IMR-90 (cell line): ENCODE measurements at regions not wholly inside any gene's neighbourhood (a gene's known extent, or its start where the extent isn't known, plus 50 kb on each side); places are given as distances from the start of the nearest gene placed in this dataset.

Experiments used
- ATAC-seq: fragments of 200-7000 bp; cut with Tn5 transposase; 2 replicates; pipeline ENCODE4 v1.9.1; 2020; ENCODE audit warnings: low read depth, mild to moderate bottlenecking, moderate library complexity
- BruUV-seq: library from RNA; stranded (reverse); fragments of 400-500 nt; replicated peaks from 2 replicates; lab custom pipeline; 2021; lab: Mats Ljungman, UMichigan
- CTCF ChIA-PET: fragments of 300-600 bp; formaldehyde crosslinking; extraction: SDS; loops from one replicate; lab custom pipeline; 2021; ENCODE audit warnings: antibody characterized with exemption; lab: Yijun Ruan, JAX
- POLR2A ChIA-PET: fragments of 300-600 bp; sonication (Branson Sonifier 250); formaldehyde crosslinking; loops from one replicate; lab custom pipeline; 2022; ENCODE audit warnings: antibody characterized with exemption; ENCODE audit not compliant: unreplicated experiment; lab: Charles Lee
- DNase-seq: peaks from one replicate; pipeline ENCODE4 v3.0.0; 2013
- H2AFZ ChIP-seq: replicated peaks from 2 replicates; pipeline ENCODE3; 2013; ENCODE audit warnings: low read length, mild to moderate bottlenecking; ENCODE audit not compliant: poor library complexity
- H2AK5ac ChIP-seq: 2 replicates; pipeline ENCODE4 v1.6.1; 2013; ENCODE audit warnings: low read depth, low read length, inconsistent platforms
- H2AK9ac ChIP-seq: replicated peaks from 2 replicates; pipeline ENCODE3; 2013; ENCODE audit warnings: mild to moderate bottlenecking, low read depth, low read length, moderate library complexity; ENCODE audit not compliant: poor library complexity
- H2BK120ac ChIP-seq: 2 replicates; pipeline ENCODE4 v1.6.1; 2013; ENCODE audit warnings: low read depth, low read length, inconsistent platforms
- H2BK15ac ChIP-seq: 3 replicates; pipeline ENCODE4 v1.6.1; 2013; ENCODE audit warnings: low read depth, low read length, inconsistent platforms
- H2BK20ac ChIP-seq: 2 replicates; pipeline ENCODE4 v1.6.1; 2013; ENCODE audit warnings: low read depth, mild to moderate bottlenecking, inconsistent platforms, low read length, moderate library complexity
- H2BK5ac ChIP-seq: 2 replicates; pipeline ENCODE4 v1.6.1; 2013; ENCODE audit warnings: mild to moderate bottlenecking, low read depth, low read length, inconsistent platforms; ENCODE audit not compliant: poor library complexity, severe bottlenecking
- H3K14ac ChIP-seq: replicated peaks from 2 replicates; pipeline ENCODE4 v1.6.1; 2013; ENCODE audit warnings: low read depth, low read length, inconsistent platforms
- H3K18ac ChIP-seq: 2 replicates; pipeline ENCODE4 v1.6.1; 2013; ENCODE audit warnings: low read depth, low read length, control low read depth
- H3K23ac ChIP-seq: 2 replicates; pipeline ENCODE4 v1.6.1; 2013; ENCODE audit warnings: low read depth, low read length, inconsistent platforms
- H3K27ac ChIP-seq: 2 replicates; pipeline ENCODE4 v1.5.1; 2013; ENCODE audit warnings: mild to moderate bottlenecking, control low read depth, low read length; ENCODE audit not compliant: insufficient read depth
- H3K27me3 ChIP-seq: 2 replicates; pipeline ENCODE4 v1.6.1; 2013; ENCODE audit warnings: low read length; ENCODE audit not compliant: control insufficient read depth, insufficient read depth
- H3K36me3 ChIP-seq: 2 replicates; pipeline ENCODE4 v1.6.1; 2013; ENCODE audit warnings: low read length, mixed read lengths; ENCODE audit not compliant: control insufficient read depth, insufficient read depth
- H3K4ac ChIP-seq: 2 replicates; pipeline ENCODE4 v1.6.1; 2013; ENCODE audit warnings: low read depth, low read length, inconsistent platforms
- H3K4me1 ChIP-seq: 2 replicates; pipeline ENCODE4 v1.6.1; 2013; ENCODE audit warnings: low read length, mixed read lengths; ENCODE audit not compliant: control insufficient read depth, insufficient read depth
- H3K4me2 ChIP-seq: 2 replicates; pipeline ENCODE4 v1.6.1; 2013; ENCODE audit warnings: low read depth, mild to moderate bottlenecking, control low read depth, low read length, moderate library complexity
- H3K4me3 ChIP-seq: 2 replicates; pipeline ENCODE4 v1.5.1; 2013; ENCODE audit warnings: low read depth, mild to moderate bottlenecking, control low read depth, low read length, moderate library complexity; ENCODE audit not compliant: insufficient read depth
- H3K56ac ChIP-seq: 2 replicates; pipeline ENCODE4 v1.6.1; 2013; ENCODE audit warnings: low read length, inconsistent platforms; ENCODE audit not compliant: insufficient read depth; ENCODE audit errors: extremely low read depth
- H3K79me1 ChIP-seq, 2 experiments: 2 replicates each; pipeline ENCODE4 v1.6.1; 2013; ENCODE audit warnings: low read length in 2 of 2, inconsistent platforms in 1 of 2, low read depth in 1 of 2
- H3K9ac ChIP-seq: 2 replicates; pipeline ENCODE4 v1.6.1; 2013; ENCODE audit warnings: low read depth, low read length, control low read depth
- H3K9me1 ChIP-seq: 2 replicates; pipeline ENCODE4 v1.6.1; 2013; ENCODE audit warnings: low read length, inconsistent platforms; ENCODE audit not compliant: insufficient read depth
- H3K9me3 ChIP-seq: 2 replicates; pipeline ENCODE4 v1.6.1; 2013; ENCODE audit warnings: low read length; ENCODE audit not compliant: control insufficient read depth, insufficient read depth
- H4K20me1 ChIP-seq: 2 replicates; pipeline ENCODE4 v1.6.1; 2013; ENCODE audit warnings: low read length, inconsistent platforms; ENCODE audit not compliant: insufficient read depth
- H4K5ac ChIP-seq: 2 replicates; pipeline ENCODE4 v1.6.1; 2013; ENCODE audit warnings: mild to moderate bottlenecking, low read depth, low read length, control low read depth
- H4K8ac ChIP-seq, 2 experiments: 2 replicates each; pipeline ENCODE4 v1.6.1; 2013; ENCODE audit warnings: low read depth in 2 of 2, low read length in 2 of 2, control low read depth in 1 of 2, inconsistent platforms in 1 of 2
- H4K91ac ChIP-seq: 2 replicates; pipeline ENCODE4 v1.6.1; 2013; ENCODE audit warnings: low read depth, low read length, inconsistent platforms; ENCODE audit not compliant: insufficient read depth
- BHLHE40 ChIP-seq: fragments of 150-350 bp; IDR thresholded peaks from 2 replicates; pipeline ENCODE4 v1.6.1; 2016; ENCODE audit warnings: mild to moderate bottlenecking, low read depth, low read length
- CHD1 ChIP-seq: IDR thresholded peaks from 2 replicates; pipeline ENCODE4 v1.6.1; 2012; ENCODE audit warnings: low read depth, low read length, improper control_type of control experiment
- FOS ChIP-seq: fragments of 150-350 bp; IDR thresholded peaks from 2 replicates; pipeline ENCODE4 v1.6.1; 2016; ENCODE audit warnings: low read depth, low read length
- MAFK ChIP-seq: IDR thresholded peaks from 2 replicates; pipeline ENCODE4 v1.6.1; 2012; ENCODE audit warnings: low read depth, low read length, improper control_type of control experiment
- MAZ ChIP-seq: IDR thresholded peaks from 2 replicates; pipeline ENCODE4 v1.6.1; 2012; ENCODE audit warnings: low read depth, mild to moderate bottlenecking, low read length, improper control_type of control experiment, moderate library complexity, borderline replicate concordance
- MXI1 ChIP-seq: IDR thresholded peaks from 2 replicates; pipeline ENCODE4 v1.6.1; 2012; ENCODE audit warnings: low read depth, mild to moderate bottlenecking, low read length, moderate library complexity, borderline replicate concordance
- NFE2L2 ChIP-seq: fragments of 150-350 bp; IDR thresholded peaks from 2 replicates; pipeline ENCODE4 v1.6.1; 2016; ENCODE audit warnings: low read depth, mild to moderate bottlenecking, low read length
- WGBS, 2 experiments: methylation state at CpG; one replicate each; pipeline versions ENCODE4 v1.1.5 to v1.1.7; 2013; ENCODE audit warnings: missing lambda C conversion rate in 2 of 2; ENCODE audit not compliant: insufficient read length in 1 of 2; ENCODE audit errors: extremely low coverage in 2 of 2; 5-methylcytosine and 5-hydroxymethylcytosine counted together
- dilution Hi-C: fragments of 300-500 bp; cut with HindIII; formaldehyde crosslinking; loops from one replicate; pipeline ENCODE4 v1.14.3; 2018; ENCODE audit warnings: low sequenced_read_pairs; ENCODE audit not compliant: unreplicated experiment
- in situ Hi-C: fragments of 300-500 bp; cut with MboI; formaldehyde crosslinking; loops from 3 replicates; pipeline ENCODE4 v1.14.3; 2019; ENCODE audit warnings: low sequenced_read_pairs, inconsistent platforms, mixed read lengths
- intact Hi-C: fragments of 100-400 bp; cut with micrococcal nuclease; formaldehyde crosslinking; loops from 2 replicates; pipeline ENCODE4 v1.10.0; 2022
- TF ChIP-seq, protein P1 (sequence below): conservative IDR thresholded peaks from 2 replicates; pipeline ENCODE4 v1.5.1; 2012; ENCODE audit warnings: mild to moderate bottlenecking, low read depth, low read length, improper control_type of control experiment

DNA sequence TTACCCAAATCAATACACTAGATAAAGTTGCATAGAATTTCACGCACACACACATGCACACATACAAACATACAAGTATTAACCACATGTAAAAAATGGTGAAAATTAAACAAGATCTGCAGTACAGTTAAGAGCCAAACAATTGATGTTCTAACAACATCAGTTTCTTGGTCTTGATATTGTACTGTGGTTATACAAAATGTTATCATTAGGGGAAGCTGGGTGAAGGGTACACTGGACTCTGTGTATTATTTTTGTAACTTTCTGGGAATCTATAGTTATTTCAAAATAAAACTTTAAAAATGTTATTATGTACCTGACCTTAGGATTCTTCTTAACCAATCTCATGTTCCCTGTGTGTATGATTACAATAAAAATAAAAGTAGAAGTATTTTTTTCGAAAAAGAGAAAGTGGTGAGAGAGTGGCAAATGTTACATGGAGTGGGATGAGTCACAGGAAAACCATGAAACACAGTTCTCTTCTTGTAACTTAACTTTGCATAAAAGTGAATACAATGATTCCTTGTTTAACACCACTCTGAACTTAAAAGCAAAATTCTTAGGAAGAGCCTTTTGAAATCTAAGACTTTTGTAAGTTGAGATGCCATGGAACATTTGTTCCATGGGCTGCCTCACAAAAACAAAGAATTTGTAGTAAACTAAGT lies 101.6 kb upstream of the RUNX1 start:
- Histone ChIP-seq H3K4me3 (no peak overlapping the region), H2AFZ (no peak overlapping the region), H3K27me3 (no peaks in the 10 kb centered on the region), H3K14ac (no peak overlapping the region), H3K79me1 (no peaks in the 10 kb centered on the region), H3K23ac (no peak overlapping the region), H3K4me2 (no peak overlapping the region), H3K9ac (no peak overlapping the region), H3K27ac (no peak overlapping the region), H2BK15ac (no peak overlapping the region; the same call in 2 of the 3 replicates), H4K91ac (no peak overlapping the region), H3K56ac (no peak overlapping the region), H3K4me1 (peaks cover 6% of the 10 kb centered on the region), H4K8ac (peak overlapping the region in 1 of 2 experiments; percentile 63; a peak in 2 of 4 replicates), H3K4ac (no peak overlapping the region), H2AK9ac (no peak overlapping the region), H3K9me1 (0 out of 2 replicates have a peak, but pooled peaks cover 3% of the 10 kb centered on the region), H3K9me3 (peaks cover 3% of the 10 kb centered on the region), H4K5ac (no peak overlapping the region), H4K20me1 (no peaks in the 10 kb centered on the region), H2BK5ac (peak overlapping the region; percentile 82), H2AK5ac (peak overlapping the region; percentile 60; the same call in 1 of the 2 replicates), H3K18ac (peak overlapping the region; percentile 49; the same call in 1 of the 2 replicates), H2BK120ac (peak overlapping the region; percentile 22; the same call in 1 of the 2 replicates), H2BK20ac (peak overlapping the region; percentile 70; the same call in 1 of the 2 replicates), H3K36me3 (no peaks in the 10 kb centered on the region)
- BruUV-seq: no TSS peak
- peak; percentile 73 for DNase-seq
- WGBS, 2 experiments: 100% methylated on average over 1 of the region's 2 CpGs; no CpG with 5 or more reads in 1 of the 2 experiments
- peak; percentile 78 for ATAC-seq
- ChIA-PET POLR2A (no interaction called here), CTCF (no interaction called here)
- in situ Hi-C loops (no loop called here), intact Hi-C loops (no loop called here), dilution Hi-C loops (no loop called here)
- TF ChIP-seq BHLHE40 (no peak), MXI1 (no peak), FOS (peak; percentile 34; the same call in 1 of the 2 replicates), NFE2L2 (no peak), CHD1 (no peak), MAFK (no peak), MAZ (no peak)
- TF ChIP-seq, protein P1, sequence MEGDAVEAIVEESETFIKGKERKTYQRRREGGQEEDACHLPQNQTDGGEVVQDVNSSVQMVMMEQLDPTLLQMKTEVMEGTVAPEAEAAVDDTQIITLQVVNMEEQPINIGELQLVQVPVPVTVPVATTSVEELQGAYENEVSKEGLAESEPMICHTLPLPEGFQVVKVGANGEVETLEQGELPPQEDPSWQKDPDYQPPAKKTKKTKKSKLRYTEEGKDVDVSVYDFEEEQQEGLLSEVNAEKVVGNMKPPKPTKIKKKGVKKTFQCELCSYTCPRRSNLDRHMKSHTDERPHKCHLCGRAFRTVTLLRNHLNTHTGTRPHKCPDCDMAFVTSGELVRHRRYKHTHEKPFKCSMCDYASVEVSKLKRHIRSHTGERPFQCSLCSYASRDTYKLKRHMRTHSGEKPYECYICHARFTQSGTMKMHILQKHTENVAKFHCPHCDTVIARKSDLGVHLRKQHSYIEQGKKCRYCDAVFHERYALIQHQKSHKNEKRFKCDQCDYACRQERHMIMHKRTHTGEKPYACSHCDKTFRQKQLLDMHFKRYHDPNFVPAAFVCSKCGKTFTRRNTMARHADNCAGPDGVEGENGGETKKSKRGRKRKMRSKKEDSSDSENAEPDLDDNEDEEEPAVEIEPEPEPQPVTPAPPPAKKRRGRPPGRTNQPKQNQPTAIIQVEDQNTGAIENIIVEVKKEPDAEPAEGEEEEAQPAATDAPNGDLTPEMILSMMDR: no peak
